Neural progenitor cell (in vitro differentiated cells): ENCODE measurements at regions not wholly inside any gene's neighbourhood (a gene's known extent, or its start where the extent isn't known, plus 50 kb on each side); places are given as distances from the start of the nearest gene placed in this dataset.

ENCODE experiments used
- DNase-seq: peaks from one replicate; pipeline ENCODE4 v3.0.0-alpha.2; 2016; ENCODE audit warnings: low spot score
- H2AFZ ChIP-seq: fragments of 200-600 bp; sonication (generic); replicated peaks from 2 replicates; pipeline ENCODE4 v1.6.1; 2016; ENCODE audit warnings: antibody characterized with exemption
- H3F3A ChIP-seq: fragments of 200-600 bp; sonication (generic); 2 replicates; pipeline ENCODE4 v1.6.1; 2016; ENCODE audit warnings: antibody characterized with exemption, low read depth
- H3K27ac ChIP-seq: fragments of 200-600 bp; sonication (generic); 2 replicates; pipeline ENCODE4 v1.5.1; 2016; ENCODE audit warnings: mild to moderate bottlenecking
- H3K27me3 ChIP-seq: fragments of 200-600 bp; sonication (generic); 2 replicates; pipeline ENCODE4 v1.6.1; 2016; ENCODE audit warnings: mild to moderate bottlenecking, moderate library complexity
- H3K36me3 ChIP-seq: fragments of 200-600 bp; sonication (generic); 2 replicates; pipeline ENCODE4 v1.5.1; 2016
- H3K4me1 ChIP-seq: fragments of 200-600 bp; sonication (generic); 2 replicates; pipeline ENCODE4 v1.6.1; 2016; ENCODE audit warnings: mixed run types
- H3K4me2 ChIP-seq: fragments of 200-600 bp; sonication (generic); 2 replicates; pipeline ENCODE4 v1.6.1; 2016
- H3K4me3 ChIP-seq: fragments of 200-600 bp; sonication (generic); 2 replicates; pipeline ENCODE4 v1.5.1; 2016
- H3K79me2 ChIP-seq: fragments of 200-600 bp; sonication (generic); 2 replicates; pipeline ENCODE4 v1.6.1; 2016; ENCODE audit warnings: low read depth
- H3K9ac ChIP-seq: fragments of 200-600 bp; sonication (generic); 2 replicates; pipeline ENCODE4 v1.6.1; 2016
- H3K9me3 ChIP-seq: fragments of 200-600 bp; sonication (generic); 2 replicates; pipeline ENCODE4 v1.5.1; 2016; ENCODE audit warnings: low read depth
- H4K20me1 ChIP-seq: fragments of 200-600 bp; sonication (generic); 2 replicates; pipeline ENCODE4 v1.6.1; 2016; ENCODE audit warnings: low read depth
- H3K27ac Mint-ChIP-seq: 3 replicates; pipeline ENCODE4 v1.8.0; 2021; ENCODE audit warnings: mixed read lengths
- H3K27me3 Mint-ChIP-seq: 2 replicates; pipeline ENCODE4 v1.8.0; 2022; ENCODE audit warnings: low read depth, mild to moderate bottlenecking, inconsistent platforms, moderate library complexity, mixed read lengths; ENCODE audit not compliant: insufficient read depth
- H3K36me3 Mint-ChIP-seq: 3 replicates; pipeline ENCODE4 v1.8.0; 2021; ENCODE audit warnings: mixed read lengths
- H3K4me1 Mint-ChIP-seq: 3 replicates; pipeline ENCODE4 v1.8.0; 2021; ENCODE audit warnings: mixed read lengths
- H3K4me3 Mint-ChIP-seq: 3 replicates; pipeline ENCODE4 v1.8.0; 2021; ENCODE audit warnings: mild to moderate bottlenecking, moderate library complexity, mixed read lengths
- H3K9me3 Mint-ChIP-seq: 3 replicates; pipeline ENCODE4 v1.8.0; 2020; ENCODE audit warnings: mixed read lengths
- CTCF ChIP-seq: fragments of 200-600 bp; sonication (generic); IDR thresholded peaks from 2 replicates; pipeline ENCODE4 v1.5.1; 2017; ENCODE audit warnings: antibody characterized with exemption, mild to moderate bottlenecking
- EZH2 ChIP-seq: fragments of 200-600 bp; sonication (generic); IDR thresholded peaks from 2 replicates; pipeline ENCODE4 v1.6.1; 2017; ENCODE audit warnings: antibody characterized with exemption, mild to moderate bottlenecking, moderate library complexity
- EZH2phosphoT487 ChIP-seq: fragments of 200-600 bp; sonication (generic); IDR thresholded peaks from 2 replicates; pipeline ENCODE4 v1.6.1; 2017; ENCODE audit warnings: antibody characterized with exemption

GRCh38 chr7:31171984-31172383 lies 119.9 kb downstream of the ADCYAP1R1 start:
- Histone ChIP-seq H3K27ac (no peak overlapping the region), H3K9me3 (no peaks in the 10 kb centered on the region), H3K4me3 (no peak overlapping the region), H3K4me2 (no peak overlapping the region), H3K79me2 (no peaks in the 10 kb centered on the region), H3K4me1 (no peaks in the 10 kb centered on the region), H3K27me3 (no peaks in the 10 kb centered on the region), H4K20me1 (no peaks in the 10 kb centered on the region), H2AFZ (no peak overlapping the region), H3F3A (no peaks in the 10 kb centered on the region), H3K9ac (no peak overlapping the region), H3K36me3 (no peaks in the 10 kb centered on the region)
- Mint-ChIP-seq H3K4me3 (no peak overlapping the region), H3K27me3 (no peaks in the 10 kb centered on the region), H3K9me3 (no peaks in the 10 kb centered on the region), H3K4me1 (no peaks in the 10 kb centered on the region), H3K27ac (no peak overlapping the region), H3K36me3 (no peaks in the 10 kb centered on the region)
- DNase-seq, result no peak
- TF ChIP-seq CTCF (no peak), EZH2 (no peak), EZH2phosphoT487 (no peak)

GRCh38 chr7:31171216-31171785 lies 119.2 kb downstream of the ADCYAP1R1 start:
- Histone ChIP-seq H3K9ac (no peak overlapping the region), H4K20me1 (no peaks in the 10 kb centered on the region)
- H3K9me3 Mint-ChIP-seq, result no peaks in the 10 kb centered on the region

More at GRCh38 chr7:31171216-31171785, 119.2 kb downstream of the ADCYAP1R1 start:
- Histone ChIP-seq H3K4me3 (no peak overlapping the region), H3F3A (no peaks in the 10 kb centered on the region), H3K79me2 (no peaks in the 10 kb centered on the region), H3K27ac (no peak overlapping the region), H3K4me1 (no peaks in the 10 kb centered on the region), H3K36me3 (no peaks in the 10 kb centered on the region), H3K4me2 (no peak overlapping the region), H3K27me3 (no peaks in the 10 kb centered on the region), H2AFZ (no peak overlapping the region), H3K9me3 (no peaks in the 10 kb centered on the region)
- TF ChIP-seq EZH2 (no peak), EZH2phosphoT487 (no peak), CTCF (no peak)
- Mint-ChIP-seq H3K36me3 (no peaks in the 10 kb centered on the region), H3K27me3 (no peaks in the 10 kb centered on the region), H3K27ac (no peak overlapping the region), H3K4me3 (no peak overlapping the region), H3K4me1 (no peaks in the 10 kb centered on the region)
- no peak for DNase-seq
